ENCODE measurements at regions not wholly inside any gene's neighbourhood (a gene's known extent, or its start where the extent isn't known, plus 50 kb on each side); places are given as distances from the start of the nearest gene placed in this dataset.
A peak's percentile ranks its signal among the peaks of the same experiment; 100 is the strongest.

DNA sequence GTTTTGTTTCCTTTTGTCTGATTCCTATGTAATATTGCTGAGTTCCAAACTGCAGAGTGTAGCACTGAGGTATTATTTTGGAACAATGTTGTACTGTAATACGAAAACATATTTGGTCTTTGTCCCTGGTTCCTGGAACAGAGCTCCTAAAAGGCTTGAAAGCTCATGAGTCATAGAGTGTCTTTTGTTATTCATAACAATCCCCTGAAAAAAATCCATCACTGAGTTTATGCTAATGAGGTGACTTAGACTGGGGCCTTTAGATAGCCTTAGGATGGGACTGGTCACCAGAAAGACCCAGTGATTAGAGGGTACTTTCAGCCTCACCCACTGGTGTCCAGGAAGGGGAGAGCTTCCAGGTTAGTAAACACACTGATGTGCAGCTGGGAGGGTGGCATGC lies 132.7 kb upstream of the POU5F2 start:
- Histone ChIP-seq H2AK5ac (ENCODE audit: low read depth, low read length) (no peak overlapping the region), H3K27ac (ENCODE audit: insufficient read depth, low read length) (no peak overlapping the region), H4K91ac (ENCODE audit: insufficient read depth, low read depth, low read length) (no peak overlapping the region), H3K23ac (ENCODE audit: low read depth, low read length) (no peak overlapping the region), H2BK15ac (ENCODE audit: low read depth, low read length) (no peak overlapping the region), H3K14ac (replicated peaks; ENCODE audit: low read depth, low read length) (no peak overlapping the region), H4K20me1 (ENCODE audit: insufficient read depth, low read length) (no peaks in the 10 kb centered on the region), H3K4me1 (ENCODE audit: control insufficient read depth, insufficient read depth, low read length) (peaks cover 2% of the 10 kb centered on the region; the same call in 1 of the 2 replicates), H3K4me2 (ENCODE audit: low read depth, low read length) (no peak overlapping the region), H3K9me1 (ENCODE audit: insufficient read depth, low read length) (no peaks in the 10 kb centered on the region), H3K9ac (ENCODE audit: low read depth, low read length) (no peak overlapping the region), H3K9me3 (ENCODE audit: control insufficient read depth, insufficient read depth, low read length) (no peaks in the 10 kb centered on the region), H4K5ac (ENCODE audit: low read depth, low read length) (no peak overlapping the region), H3K4me3 (ENCODE audit: insufficient read depth, low read depth, low read length) (no peak overlapping the region), H3K27me3 (ENCODE audit: control insufficient read depth, insufficient read depth, low read length) (no peaks in the 10 kb centered on the region), H3K79me1 (ENCODE audit: low read depth in 1 of 2, low read length in 2 of 2) (no peaks in the 10 kb centered on the region), H4K8ac (ENCODE audit: low read depth in 2 of 2, low read length in 2 of 2) (no peak overlapping the region), H2BK5ac (ENCODE audit: low read depth, low read length, poor library complexity, severe bottlenecking) (no peak overlapping the region), H3K4ac (ENCODE audit: low read depth, low read length) (no peak overlapping the region), H2BK120ac (ENCODE audit: low read depth, low read length) (no peak overlapping the region), H3K36me3 (ENCODE audit: control insufficient read depth, insufficient read depth, low read length) (no peaks in the 10 kb centered on the region), H2AFZ (replicated peaks; ENCODE audit: low read length, poor library complexity) (no peak overlapping the region), H3K18ac (ENCODE audit: low read depth, low read length) (no peak overlapping the region), H3K56ac (ENCODE audit: extremely low read depth, insufficient read depth, low read length) (no peak overlapping the region), H2AK9ac (replicated peaks; ENCODE audit: low read depth, low read length, poor library complexity) (no peak overlapping the region), H2BK20ac (ENCODE audit: low read depth, low read length) (no peak overlapping the region)
- in situ Hi-C loops (cut with MboI; ENCODE audit: low sequenced_read_pairs) (no loop called here), dilution Hi-C loops (cut with HindIII; ENCODE audit: low sequenced_read_pairs, unreplicated experiment) (no loop called here), intact Hi-C loops (cut with micrococcal nuclease) (no loop called here)
- CTCF ChIA-PET: no interaction called here
- no CpG with 5 or more reads among the region's 1 CpG for WGBS, 2 experiments (ENCODE audit: extremely low coverage in 2 of 2, insufficient read length in 1 of 2)
- ATAC-seq (ENCODE audit: low read depth): peak; percentile 59; the same call in 1 of the 2 replicates
- no TSS peak for BruUV-seq (replicated peaks)
- DNase-seq: peak; percentile 37
- TF ChIP-seq BHLHE40 (IDR thresholded peaks at IDR 0.05; ENCODE audit: low read depth, low read length) (no peak), MXI1 (IDR thresholded peaks at IDR 0.05; ENCODE audit: borderline replicate concordance, low read depth, low read length) (no peak), RFX5 (IDR thresholded peaks at IDR 0.05; ENCODE audit: low read depth, low read length) (no peak), RCOR1 (IDR thresholded peaks at IDR 0.05; ENCODE audit: insufficient replicate concordance, low read length) (no peak), FOS (IDR thresholded peaks at IDR 0.05; ENCODE audit: low read depth, low read length) (no peak), POLR2A (IDR thresholded peaks at IDR 0.05; ENCODE audit: low read depth, low read length) (no peak), NFE2L2 (IDR thresholded peaks at IDR 0.05; ENCODE audit: low read depth, low read length) (no peak), CHD1 (IDR thresholded peaks at IDR 0.05; ENCODE audit: low read depth, low read length) (no peak), USF2 (IDR thresholded peaks at IDR 0.05; ENCODE audit: low read depth, low read length) (no peak), CEBPB (IDR thresholded peaks at IDR 0.05; ENCODE audit: low read depth, low read length) (no peak), SMC3 (IDR thresholded peaks at IDR 0.05; ENCODE audit: low read depth, low read length) (no peak), MAFK (IDR thresholded peaks at IDR 0.05; ENCODE audit: low read depth, low read length) (no peak), RAD21 (IDR thresholded peaks at IDR 0.05; ENCODE audit: low read length) (no peak)
- TF ChIP-seq, protein P1, sequence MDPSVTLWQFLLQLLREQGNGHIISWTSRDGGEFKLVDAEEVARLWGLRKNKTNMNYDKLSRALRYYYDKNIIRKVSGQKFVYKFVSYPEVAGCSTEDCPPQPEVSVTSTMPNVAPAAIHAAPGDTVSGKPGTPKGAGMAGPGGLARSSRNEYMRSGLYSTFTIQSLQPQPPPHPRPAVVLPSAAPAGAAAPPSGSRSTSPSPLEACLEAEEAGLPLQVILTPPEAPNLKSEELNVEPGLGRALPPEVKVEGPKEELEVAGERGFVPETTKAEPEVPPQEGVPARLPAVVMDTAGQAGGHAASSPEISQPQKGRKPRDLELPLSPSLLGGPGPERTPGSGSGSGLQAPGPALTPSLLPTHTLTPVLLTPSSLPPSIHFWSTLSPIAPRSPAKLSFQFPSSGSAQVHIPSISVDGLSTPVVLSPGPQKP (IDR thresholded peaks at IDR 0.05; ENCODE audit: borderline replicate concordance, low read depth, low read length): no peak
- TF ChIP-seq, protein P2, sequence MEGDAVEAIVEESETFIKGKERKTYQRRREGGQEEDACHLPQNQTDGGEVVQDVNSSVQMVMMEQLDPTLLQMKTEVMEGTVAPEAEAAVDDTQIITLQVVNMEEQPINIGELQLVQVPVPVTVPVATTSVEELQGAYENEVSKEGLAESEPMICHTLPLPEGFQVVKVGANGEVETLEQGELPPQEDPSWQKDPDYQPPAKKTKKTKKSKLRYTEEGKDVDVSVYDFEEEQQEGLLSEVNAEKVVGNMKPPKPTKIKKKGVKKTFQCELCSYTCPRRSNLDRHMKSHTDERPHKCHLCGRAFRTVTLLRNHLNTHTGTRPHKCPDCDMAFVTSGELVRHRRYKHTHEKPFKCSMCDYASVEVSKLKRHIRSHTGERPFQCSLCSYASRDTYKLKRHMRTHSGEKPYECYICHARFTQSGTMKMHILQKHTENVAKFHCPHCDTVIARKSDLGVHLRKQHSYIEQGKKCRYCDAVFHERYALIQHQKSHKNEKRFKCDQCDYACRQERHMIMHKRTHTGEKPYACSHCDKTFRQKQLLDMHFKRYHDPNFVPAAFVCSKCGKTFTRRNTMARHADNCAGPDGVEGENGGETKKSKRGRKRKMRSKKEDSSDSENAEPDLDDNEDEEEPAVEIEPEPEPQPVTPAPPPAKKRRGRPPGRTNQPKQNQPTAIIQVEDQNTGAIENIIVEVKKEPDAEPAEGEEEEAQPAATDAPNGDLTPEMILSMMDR (conservative IDR thresholded peaks at IDR 0.05; ENCODE audit: low read depth, low read length): no peak
- POLR2A ChIA-PET (ENCODE audit: unreplicated experiment): no interaction called here
